ENCODE measurements at regions not wholly inside any gene's neighbourhood (a gene's known extent, or its start where the extent isn't known, plus 50 kb on each side); places are given as distances from the start of the nearest gene placed in this dataset.

GRCh38 chr5:8840237-8840636 lies 705.6 kb downstream of the SEMA5A start:
- TF ChIP-seq SUZ12 (IDR thresholded peaks at IDR 0.05; ENCODE audit: extremely low read depth, insufficient read depth, insufficient read length) (no peak), YY1 (IDR thresholded peaks at IDR 0.05; ENCODE audit: insufficient read depth, insufficient read length) (no peak), ZNF274 (IDR thresholded peaks at IDR 0.05; ENCODE audit: low read depth, low read length) (no peak)
